ENCODE measurements at regions not wholly inside any gene's neighbourhood (a gene's known extent, or its start where the extent isn't known, plus 50 kb on each side); places are given as distances from the start of the nearest gene placed in this dataset.

DNA sequence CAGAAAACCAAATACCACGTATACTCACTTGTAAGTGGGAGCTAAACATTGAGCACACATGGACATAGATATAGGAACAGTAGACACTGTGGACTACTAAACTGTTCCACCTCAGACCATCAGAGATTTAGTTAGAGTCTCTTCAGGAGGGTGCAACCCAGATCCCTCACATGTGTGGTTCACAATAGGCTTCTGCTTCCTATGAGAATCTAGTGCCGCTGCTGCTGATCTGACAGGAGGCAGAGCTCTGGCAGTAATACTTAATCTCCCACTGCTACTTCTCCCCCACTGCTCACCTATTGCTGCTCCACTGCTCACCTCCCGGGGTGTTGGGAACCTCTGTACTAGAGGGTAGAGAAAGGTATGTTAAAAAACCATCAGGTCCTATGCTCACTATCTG is 533.3 kb downstream of the NSUN3 start:
- POLR2A ChIA-PET: no interaction called here
- no peak for TF ChIP-seq ARNT (IDR thresholded peaks at IDR 0.05)
- no peak for TF ChIP-seq SUZ12 (IDR thresholded peaks at IDR 0.05)
- TF ChIP-seq L3MBTL2 (conservative IDR thresholded peaks at IDR 0.05): no peak
- no peak for TF ChIP-seq TARDBP (IDR thresholded peaks at IDR 0.05)
- TF ChIP-seq HDGF (IDR thresholded peaks at IDR 0.05; ENCODE audit: borderline replicate concordance): no peak
- TF ChIP-seq ELF4 (IDR thresholded peaks at IDR 0.05): no peak
- no peak for TF ChIP-seq FOXM1 (IDR thresholded peaks at IDR 0.05; ENCODE audit: borderline replicate concordance)
- no peak for TF ChIP-seq FOXA1 (IDR thresholded peaks at IDR 0.05)
- TF ChIP-seq LEF1 (IDR thresholded peaks at IDR 0.05; ENCODE audit: borderline replicate concordance): no peak
- CTCF ChIA-PET: no interaction called here
- DNase-seq (ENCODE audit: extremely low spot score): no peak

- ChIA-PET POLR2A (no interaction called here), CTCF (interaction anchor here (1.3 kb wide), 1 partner anchor 11 kb away, joined by 4 read pairs; no protein-coding TSS in a partner anchor)
- no peak for TF ChIP-seq BHLHE40 (IDR thresholded peaks at IDR 0.05; ENCODE audit: borderline replicate concordance)
- no peak for TF ChIP-seq FOXM1 (IDR thresholded peaks at IDR 0.05; ENCODE audit: borderline replicate concordance)
- TF ChIP-seq LEF1 (IDR thresholded peaks at IDR 0.05; ENCODE audit: borderline replicate concordance): no peak
- TF ChIP-seq SUZ12 (IDR thresholded peaks at IDR 0.05): no peak
- TF ChIP-seq SP1 (IDR thresholded peaks at IDR 0.05): no peak
- no peak for TF ChIP-seq HDGF (IDR thresholded peaks at IDR 0.05; ENCODE audit: borderline replicate concordance)
- no peak for TF ChIP-seq CTBP1 (IDR thresholded peaks at IDR 0.05; ENCODE audit: borderline replicate concordance)
- TF ChIP-seq PKNOX1 (IDR thresholded peaks at IDR 0.05): no peak
- no peak for TF ChIP-seq TARDBP (IDR thresholded peaks at IDR 0.05)
- no peak for TF ChIP-seq NFRKB (IDR thresholded peaks at IDR 0.05)
- no peak for TF ChIP-seq L3MBTL2 (conservative IDR thresholded peaks at IDR 0.05)
- TF ChIP-seq ELF4 (IDR thresholded peaks at IDR 0.05): no peak
- no peak for TF ChIP-seq ARNT (IDR thresholded peaks at IDR 0.05)
- TF ChIP-seq ZNF384 (IDR thresholded peaks at IDR 0.05): no peak
- TF ChIP-seq FOXA1 (IDR thresholded peaks at IDR 0.05): no peak
- no peak for DNase-seq (ENCODE audit: extremely low spot score)
These were observed 534.2 kb downstream of the NSUN3 start for GRCh38 chr3:94596887-94597566.

GRCh38 chr3:94607778-94608177 is 544.9 kb downstream of the NSUN3 start:
- POLR2A ChIA-PET: no interaction called here
- CTCF ChIA-PET: interaction anchor here (0.6 to 1.3 kb wide), 4 partner anchors 9 to 339 kb away, joined by 3 to 4 read pairs (median 4); no protein-coding TSS in a partner anchor
- no peak for DNase-seq (ENCODE audit: extremely low spot score)
- TF ChIP-seq ELF4 (IDR thresholded peaks at IDR 0.05): no peak

- ChIA-PET POLR2A (no interaction called here), CTCF (no interaction called here)
- TF ChIP-seq BHLHE40 (IDR thresholded peaks at IDR 0.05; ENCODE audit: borderline replicate concordance) (no peak), CTBP1 (IDR thresholded peaks at IDR 0.05; ENCODE audit: borderline replicate concordance) (no peak), L3MBTL2 (conservative IDR thresholded peaks at IDR 0.05) (no peak), NFRKB (IDR thresholded peaks at IDR 0.05) (no peak), ELF4 (IDR thresholded peaks at IDR 0.05) (no peak), FOXM1 (IDR thresholded peaks at IDR 0.05; ENCODE audit: borderline replicate concordance) (no peak), FOXK2 (IDR thresholded peaks at IDR 0.05) (no peak), ZNF384 (IDR thresholded peaks at IDR 0.05) (no peak), PKNOX1 (IDR thresholded peaks at IDR 0.05) (no peak), HDGF (IDR thresholded peaks at IDR 0.05; ENCODE audit: borderline replicate concordance) (no peak), TARDBP (IDR thresholded peaks at IDR 0.05) (no peak), FOXA1 (IDR thresholded peaks at IDR 0.05) (no peak), ARNT (IDR thresholded peaks at IDR 0.05) (no peak), SUZ12 (IDR thresholded peaks at IDR 0.05) (no peak), LEF1 (IDR thresholded peaks at IDR 0.05; ENCODE audit: borderline replicate concordance) (no peak), SP1 (IDR thresholded peaks at IDR 0.05) (no peak)
These were observed 547.0 kb downstream of the NSUN3 start for GRCh38 chr3:94609908-94610307.

DNA sequence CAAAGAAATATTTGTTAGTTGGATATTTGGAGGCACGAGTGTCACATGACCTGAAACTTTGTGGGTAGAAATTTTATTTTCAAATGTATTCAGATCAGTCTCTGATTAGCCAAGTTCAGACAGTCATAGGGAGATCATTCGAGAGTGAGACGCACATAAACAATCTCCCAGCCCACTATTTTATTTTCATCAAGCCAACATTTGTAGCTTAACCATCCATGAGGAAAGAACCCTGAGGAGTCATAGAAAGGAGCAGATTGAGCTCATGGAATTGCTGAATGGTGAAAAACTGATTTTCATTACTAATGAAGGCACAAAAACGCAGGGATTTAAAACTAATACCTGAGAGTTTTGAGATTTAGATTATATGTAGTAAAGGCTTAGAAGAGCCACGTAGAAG is 548.7 kb downstream of the NSUN3 start:
- ChIA-PET CTCF (no interaction called here), POLR2A (no interaction called here)
- TF ChIP-seq SUZ12 (IDR thresholded peaks at IDR 0.05) (no peak), ZNF384 (IDR thresholded peaks at IDR 0.05) (no peak), ARNT (IDR thresholded peaks at IDR 0.05) (no peak)
- DNase-seq (ENCODE audit: extremely low spot score): no peak

More at GRCh38 chr3:94609908-94610307, 547.0 kb downstream of the NSUN3 start:
- no peak for DNase-seq (ENCODE audit: extremely low spot score)

GRCh38 chr3:94612631-94613030 is 549.8 kb downstream of the NSUN3 start:
- POLR2A ChIA-PET: no interaction called here
- TF ChIP-seq FOXA1 (IDR thresholded peaks at IDR 0.05) (no peak), ELF4 (IDR thresholded peaks at IDR 0.05) (no peak)
- CTCF ChIA-PET: interaction anchor here (0.7 kb wide), 1 partner anchor 498 kb away, joined by 3 read pairs; no protein-coding TSS in a partner anchor
- no peak for DNase-seq (ENCODE audit: extremely low spot score)

- no peak for TF ChIP-seq ELF4 (IDR thresholded peaks at IDR 0.05)
- no peak for TF ChIP-seq HDGF (IDR thresholded peaks at IDR 0.05; ENCODE audit: borderline replicate concordance)
- no peak for TF ChIP-seq FOXK2 (IDR thresholded peaks at IDR 0.05)
- TF ChIP-seq ARNT (IDR thresholded peaks at IDR 0.05): no peak
- TF ChIP-seq L3MBTL2 (conservative IDR thresholded peaks at IDR 0.05): no peak
- no peak for TF ChIP-seq CTBP1 (IDR thresholded peaks at IDR 0.05; ENCODE audit: borderline replicate concordance)
- TF ChIP-seq PKNOX1 (IDR thresholded peaks at IDR 0.05): no peak
- TF ChIP-seq FOXM1 (IDR thresholded peaks at IDR 0.05; ENCODE audit: borderline replicate concordance): no peak
- no peak for TF ChIP-seq TARDBP (IDR thresholded peaks at IDR 0.05)
- TF ChIP-seq NFRKB (IDR thresholded peaks at IDR 0.05): no peak
- TF ChIP-seq SUZ12 (IDR thresholded peaks at IDR 0.05): no peak
- no peak for TF ChIP-seq SP1 (IDR thresholded peaks at IDR 0.05)
- TF ChIP-seq FOXA1 (IDR thresholded peaks at IDR 0.05): no peak
- no peak for TF ChIP-seq ZNF384 (IDR thresholded peaks at IDR 0.05)
- TF ChIP-seq LEF1 (IDR thresholded peaks at IDR 0.05; ENCODE audit: borderline replicate concordance): no peak
- ChIA-PET POLR2A (no interaction called here), CTCF (no interaction called here)
- no peak for DNase-seq (ENCODE audit: extremely low spot score)
These were observed 551.3 kb downstream of the NSUN3 start for GRCh38 chr3:94614192-94614591.
